ENCODE measurements at regions not wholly inside any gene's neighbourhood (a gene's known extent, or its start where the extent isn't known, plus 50 kb on each side); places are given as distances from the start of the nearest gene placed in this dataset.

DNA sequence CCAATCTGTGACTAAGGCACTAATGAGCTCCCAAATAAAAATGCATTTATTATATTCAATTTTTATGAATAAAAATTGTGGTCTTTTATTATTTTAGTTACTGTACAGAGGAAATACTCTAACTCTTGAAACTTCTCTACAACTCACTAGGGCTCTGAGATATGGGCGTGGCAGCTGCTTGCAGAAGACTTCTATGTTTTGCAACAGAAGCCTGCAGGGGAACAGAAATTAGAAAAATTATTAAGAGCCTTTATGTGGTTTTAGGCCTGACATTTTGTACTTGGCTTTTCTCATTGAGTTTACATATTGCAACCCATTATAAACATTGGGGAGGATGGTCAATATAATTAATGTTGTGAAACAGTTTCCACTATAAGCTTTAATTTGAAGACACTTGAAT, 581.4 kb downstream of the TNS3 start:
- no peak for TF ChIP-seq POLR2A (IDR thresholded peaks at IDR 0.05)
- no peak for TF ChIP-seq CTCF (IDR thresholded peaks at IDR 0.05)
